Body of pancreas (tissue), 4 donors: ENCODE measurements at regions not wholly inside any gene's neighbourhood (a gene's known extent, or its start where the extent isn't known, plus 50 kb on each side); places are given as distances from the start of the nearest gene placed in this dataset.
A peak's percentile ranks its signal among the peaks of the same experiment; 100 is the strongest.

ENCODE experiments used
- ATAC-seq: fragments of 150-250 bp; one replicate; pipeline ENCODE4 v1.9.1; 2016
- DNase-seq, 4 donors: peaks; one replicate each; pipeline ENCODE4 v3.0.0-alpha.2; 2019
- H3K27ac ChIP-seq, 4 donors: fragments of 200-600 bp; sonication (generic); 1 replicate in 3 of 4; 2 replicates in 1 of 4; pipeline versions ENCODE4 v1.5.1 to v1.6.1; 2016 to 2019; ENCODE audit warnings: mild to moderate bottlenecking in 1 of 4, mixed read lengths in 1 of 4, moderate library complexity in 1 of 4
- H3K27me3 ChIP-seq, 2 donors: fragments of 200-600 bp; sonication (generic); one replicate each; pipeline ENCODE4 v1.6.0; 2016; ENCODE audit warnings: mild to moderate bottlenecking in 1 of 2
- H3K36me3 ChIP-seq, 2 donors: fragments of 200-600 bp; sonication (generic); replicated peaks in 1 of 2; 2 replicates each; pipeline ENCODE4 v1.5.1; 2016; ENCODE audit warnings: low read depth in 2 of 2; ENCODE audit not compliant: insufficient read depth in 1 of 2
- H3K4me1 ChIP-seq: fragments of 200-600 bp; sonication (generic); one replicate; pipeline ENCODE4 v1.6.0; 2016
- H3K4me3 ChIP-seq, 2 donors: fragments of 200-600 bp; sonication (generic); 1 replicate in 1 of 2; 2 replicates in 1 of 2; pipeline ENCODE4 v1.5.1; 2016 to 2019
- H3K9me3 ChIP-seq, 3 donors: fragments of 200-600 bp; sonication (generic); 1 replicate in 2 of 3; 2 replicates in 1 of 3; pipeline ENCODE4 v1.5.1; 2016
- POLR2A ChIP-seq, 3 donors: fragments of 450-650 bp; IDR thresholded peaks; one replicate each; pipeline ENCODE4 v1.6.1; 2016; ENCODE audit warnings: antibody characterized with exemption in 3 of 3, mild to moderate bottlenecking in 2 of 3
- WGBS, 2 donors: methylation state at CpG; one replicate each; pipeline ENCODE4 v1.1.5; 2017; 5-methylcytosine and 5-hydroxymethylcytosine counted together
- intact Hi-C: fragments of 100-400 bp; cut with DNase I; formaldehyde crosslinking; loops from one replicate; pipeline ENCODE4 v1.15.1; 2023
- TF ChIP-seq, protein P1 (sequence below), 7 experiments: fragments of 450-650 bp in 4 of 7; fragments of 200-600 bp in 3 of 7; sonication (generic) in 3 of 7; IDR thresholded peaks; one replicate each; pipeline ENCODE4 v1.5.1; 2016 to 2019; ENCODE audit warnings: antibody characterized with exemption in 7 of 7

GRCh38 chr15:39460748-39461147, 120.1 kb upstream of the THBS1 start:
- TF ChIP-seq POLR2A (IDR thresholded peaks at IDR 0.05), result no peak
- TF ChIP-seq, protein P1, sequence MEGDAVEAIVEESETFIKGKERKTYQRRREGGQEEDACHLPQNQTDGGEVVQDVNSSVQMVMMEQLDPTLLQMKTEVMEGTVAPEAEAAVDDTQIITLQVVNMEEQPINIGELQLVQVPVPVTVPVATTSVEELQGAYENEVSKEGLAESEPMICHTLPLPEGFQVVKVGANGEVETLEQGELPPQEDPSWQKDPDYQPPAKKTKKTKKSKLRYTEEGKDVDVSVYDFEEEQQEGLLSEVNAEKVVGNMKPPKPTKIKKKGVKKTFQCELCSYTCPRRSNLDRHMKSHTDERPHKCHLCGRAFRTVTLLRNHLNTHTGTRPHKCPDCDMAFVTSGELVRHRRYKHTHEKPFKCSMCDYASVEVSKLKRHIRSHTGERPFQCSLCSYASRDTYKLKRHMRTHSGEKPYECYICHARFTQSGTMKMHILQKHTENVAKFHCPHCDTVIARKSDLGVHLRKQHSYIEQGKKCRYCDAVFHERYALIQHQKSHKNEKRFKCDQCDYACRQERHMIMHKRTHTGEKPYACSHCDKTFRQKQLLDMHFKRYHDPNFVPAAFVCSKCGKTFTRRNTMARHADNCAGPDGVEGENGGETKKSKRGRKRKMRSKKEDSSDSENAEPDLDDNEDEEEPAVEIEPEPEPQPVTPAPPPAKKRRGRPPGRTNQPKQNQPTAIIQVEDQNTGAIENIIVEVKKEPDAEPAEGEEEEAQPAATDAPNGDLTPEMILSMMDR (IDR thresholded peaks at IDR 0.05), result no peak
- no peak for ATAC-seq
- Histone ChIP-seq H3K27ac (no peak overlapping the region), H3K27me3 (no peaks in the 10 kb centered on the region), H3K4me1 (peaks cover 10% of the 10 kb centered on the region), H3K36me3 (no peaks in the 10 kb centered on the region), H3K4me3 (no peak overlapping the region), H3K9me3 (no peaks in the 10 kb centered on the region)
- DNase-seq, result no peak
- intact Hi-C loops, result no loop called here
- WGBS, 2 donors, result 73 to 79% methylated on average over 7 of the region's 7 CpGs

- intact Hi-C loops, result no loop called here
- WGBS, 2 donors, result 51 to 58% methylated on average over 2 of the region's 2 CpGs
- Histone ChIP-seq H3K27ac (no peak overlapping the region), H3K4me3 (no peak overlapping the region), H3K27me3 (no peaks in the 10 kb centered on the region), H3K36me3 (no peaks in the 10 kb centered on the region), H3K4me1 (peaks cover 5% of the 10 kb centered on the region), H3K9me3 (no peaks in the 10 kb centered on the region)
- TF ChIP-seq POLR2A (IDR thresholded peaks at IDR 0.05), result no peak
- TF ChIP-seq, protein P1 (IDR thresholded peaks at IDR 0.05), result no peak
- ATAC-seq (peak; percentile 62), DNase-seq (peak; percentile 26 to 57 (median 44))
Measured at GRCh38 chr15:39461536-39462130, 119.2 kb upstream of the THBS1 start.

DNA sequence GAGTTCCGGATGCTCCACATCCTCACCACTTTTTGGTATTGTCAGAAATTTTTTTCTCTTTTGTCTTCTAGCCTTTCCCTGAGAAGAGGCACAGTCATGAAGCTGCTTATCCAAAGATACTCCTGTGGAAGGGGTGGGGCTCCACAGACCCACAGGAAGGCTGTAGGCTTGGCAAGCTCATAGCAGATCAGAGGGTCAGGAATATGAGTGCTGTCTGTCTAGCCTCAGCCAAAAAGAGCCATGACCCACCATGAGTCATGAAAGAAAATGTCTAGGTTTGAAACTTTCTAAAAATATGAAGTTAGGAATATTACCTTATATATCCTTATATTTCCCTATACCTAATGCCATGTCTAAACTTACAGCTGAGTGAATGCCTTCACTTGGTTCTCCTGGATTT, 118.2 kb upstream of the THBS1 start:
- DNase-seq (no peak), ATAC-seq (no peak)
- Histone ChIP-seq H3K9me3 (no peaks in the 10 kb centered on the region), H3K4me3 (no peak overlapping the region), H3K27ac (no peak overlapping the region), H3K36me3 (no peaks in the 10 kb centered on the region), H3K27me3 (no peaks in the 10 kb centered on the region), H3K4me1 (no peaks in the 10 kb centered on the region)
- TF ChIP-seq, protein P1 (IDR thresholded peaks at IDR 0.05), result no peak
- TF ChIP-seq POLR2A (IDR thresholded peaks at IDR 0.05), result no peak
- 91 to 94% methylated on average over 1 of the region's 1 CpG for WGBS, 2 donors
- intact Hi-C loops, result no loop called here

GRCh38 chr15:39465843-39466749, 114.8 kb upstream of the THBS1 start:
- intact Hi-C loops, result no loop called here
- Histone ChIP-seq H3K9me3 (no peaks in the 10 kb centered on the region), H3K4me1 (no peaks in the 10 kb centered on the region), H3K27ac (peak overlapping the region in 1 of 4 donors; percentile 22), H3K36me3 (no peaks in the 10 kb centered on the region), H3K4me3 (no peak overlapping the region), H3K27me3 (no peaks in the 10 kb centered on the region)
- 80 to 87% methylated on average over 8 of the region's 8 CpGs for WGBS, 2 donors
- ATAC-seq (peak; percentile 73), DNase-seq (peak; percentile 27 to 49 (median 41))
- TF ChIP-seq, protein P1 (IDR thresholded peaks at IDR 0.05), result no peak
- no peak for TF ChIP-seq POLR2A (IDR thresholded peaks at IDR 0.05)
